ENCODE measurements at regions not wholly inside any gene's neighbourhood (a gene's known extent, or its start where the extent isn't known, plus 50 kb on each side); places are given as distances from the start of the nearest gene placed in this dataset.

GRCh38 chr5:14922456-14922855 lies 50.9 kb upstream of the ANKH start:
- H3K27me3 ChIP-seq (replicated peaks), result no peaks in the 10 kb centered on the region
- H3K27ac ChIP-seq, result no peak overlapping the region
- in situ Hi-C loops (cut with HindIII; ENCODE audit: low pct_ligation_motif_present, low sequenced_read_pairs), result no loop called here
- H3K36me3 ChIP-seq (replicated peaks), result no peaks in the 10 kb centered on the region
- no peak for TF ChIP-seq CTCF (IDR thresholded peaks at IDR 0.05; ENCODE audit: low read depth, low read length, missing control alignments)
- no peak overlapping the region for H3K4me3 ChIP-seq (ENCODE audit: low read depth, low read length)
- no peak for DNase-seq

Measured in brain microvascular endothelial cell (primary cell).